ENCODE measurements at regions not wholly inside any gene's neighbourhood (a gene's known extent, or its start where the extent isn't known, plus 50 kb on each side); places are given as distances from the start of the nearest gene placed in this dataset.

GRCh38 chr2:33890686-33891085 is 291.6 kb upstream of the FAM98A start:
- 94% methylated on average over 6 of the region's 6 CpGs for WGBS
- no peak overlapping the region for H3K4me3 ChIP-seq (ENCODE audit: low read depth in 1 of 3, low read length in 3 of 3)
- H3K9ac ChIP-seq (ENCODE audit: low read depth in 1 of 2, low read length in 2 of 2) = no peak overlapping the region
- TF ChIP-seq FOXA2 (IDR thresholded peaks at IDR 0.05) (no peak), MAX (IDR thresholded peaks at IDR 0.05) (no peak), SP1 (IDR thresholded peaks at IDR 0.05) (no peak), YY1 (IDR thresholded peaks at IDR 0.05) (no peak), CTCF (IDR thresholded peaks at IDR 0.05; ENCODE audit: low read depth, low read length, missing input control) (no peak), JUND (IDR thresholded peaks at IDR 0.05) (no peak), EGR1 (IDR thresholded peaks at IDR 0.05; ENCODE audit: low read depth in 2 of 2) (no peak), RAD21 (IDR thresholded peaks at IDR 0.05) (no peak), HNF4A (conservative IDR thresholded peaks at IDR 0.05) (no peak), GABPA (IDR thresholded peaks at IDR 0.05 in 1 of 2, conservative IDR thresholded peaks at IDR 0.05 in 1 of 2) (no peak), HNF4G (IDR thresholded peaks at IDR 0.05) (no peak), NR2F2 (IDR thresholded peaks at IDR 0.05) (no peak), RXRA (IDR thresholded peaks at IDR 0.05) (no peak), REST (IDR thresholded peaks at IDR 0.05) (no peak), ATF3 (IDR thresholded peaks at IDR 0.05) (no peak), FOXA1 (IDR thresholded peaks at IDR 0.05) (no peak), TAF1 (conservative IDR thresholded peaks at IDR 0.05) (no peak)
- H3K4me1 ChIP-seq (ENCODE audit: control insufficient read depth in 4 of 4, insufficient read depth in 4 of 4, low read length in 3 of 4) = no peaks in the 10 kb centered on the region
- H3K36me3 ChIP-seq (ENCODE audit: control insufficient read depth in 4 of 4, insufficient read depth in 3 of 4, low read depth in 1 of 4, low read length in 3 of 4) = no peaks in the 10 kb centered on the region
- no peak for DNase-seq (ENCODE audit: low spot score)
- no peak overlapping the region for H3K27ac ChIP-seq (ENCODE audit: low read depth in 1 of 2, low read length in 2 of 2)
- no peaks in the 10 kb centered on the region for H3K27me3 ChIP-seq (ENCODE audit: control insufficient read depth in 4 of 4, insufficient read depth in 4 of 4, low read length in 3 of 4)
- H3K9me3 ChIP-seq (ENCODE audit: control insufficient read depth in 4 of 4, low read length in 3 of 4) = no peaks in the 10 kb centered on the region

GRCh38 chr2:33877348-33878016 is 278.4 kb upstream of the FAM98A start:
- Histone ChIP-seq H3K9me3 (ENCODE audit: control insufficient read depth in 4 of 4, low read length in 3 of 4) (peaks cover 0 to 4% (median 0%) of the 10 kb centered on the region in 4 donors), H3K9ac (ENCODE audit: low read depth in 1 of 2, low read length in 2 of 2) (no peak overlapping the region), H3K27me3 (ENCODE audit: control insufficient read depth in 4 of 4, insufficient read depth in 4 of 4, low read length in 3 of 4) (no peaks in the 10 kb centered on the region), H3K4me3 (ENCODE audit: low read depth in 1 of 3, low read length in 3 of 3) (no peak overlapping the region), H3K27ac (ENCODE audit: low read depth in 1 of 2, low read length in 2 of 2) (no peak overlapping the region), H3K36me3 (ENCODE audit: control insufficient read depth in 4 of 4, insufficient read depth in 3 of 4, low read depth in 1 of 4, low read length in 3 of 4) (no peaks in the 10 kb centered on the region), H3K4me1 (ENCODE audit: control insufficient read depth in 4 of 4, insufficient read depth in 4 of 4, low read length in 3 of 4) (no peaks in the 10 kb centered on the region)
- no peak for TF ChIP-seq ZBTB33 (IDR thresholded peaks at IDR 0.05)
- DNase-seq (ENCODE audit: low spot score) = no peak
- 55% methylated on average over 6 of the region's 6 CpGs for WGBS
